HEK293 (cell line): ENCODE measurements at regions not wholly inside any gene's neighbourhood (a gene's known extent, or its start where the extent isn't known, plus 50 kb on each side); places are given as distances from the start of the nearest gene placed in this dataset.

Experiments
- CTCF ChIA-PET: fragments of 350-600 bp; formaldehyde crosslinking; extraction: SDS; loops from one replicate; lab custom pipeline; 2021; ENCODE audit warnings: antibody characterized with exemption; lab: Yijun Ruan, JAX
- POLR2A ChIA-PET: fragments of 300-600 bp; formaldehyde crosslinking; extraction: SDS; loops from one replicate; lab custom pipeline; 2020; ENCODE audit warnings: antibody characterized with exemption, inconsistent platforms; lab: Yijun Ruan, JAX
- H3K27ac ChIP-seq: fragments of 200-500 bp; sonication (Bioruptor generic); 2 replicates; pipeline ENCODE4 v1.5.1; 2014; ENCODE audit warnings: low read depth, low read length, control low read depth, inconsistent platforms; ENCODE audit errors: extremely low read depth
- H3K36me3 ChIP-seq, 2 experiments: fragments of 200-500 bp in 1 of 2; sonication (Bioruptor generic) in 1 of 2; 1 replicate in 1 of 2; 2 replicates in 1 of 2; pipeline ENCODE4 v1.5.1; 2014 to 2017; ENCODE audit warnings: inconsistent platforms in 2 of 2, low read length in 2 of 2; ENCODE audit not compliant: control insufficient read depth in 2 of 2, insufficient read depth in 1 of 2
- H3K4me1 ChIP-seq: fragments of 200-500 bp; sonication (Bioruptor generic); 2 replicates; pipeline ENCODE4 v1.5.1; 2014; ENCODE audit warnings: mild to moderate bottlenecking, low read length, inconsistent platforms; ENCODE audit not compliant: control insufficient read depth, insufficient read depth
- H3K4me3 ChIP-seq: 2 replicates; pipeline ENCODE4 v1.5.1; 2011; ENCODE audit warnings: low read depth, mild to moderate bottlenecking, control low read depth, low read length, moderate library complexity
- H3K9me3 ChIP-seq: fragments of 200-500 bp; sonication (Bioruptor generic); 2 replicates; pipeline ENCODE4 v1.5.1; 2014; ENCODE audit warnings: low read depth, low read length, inconsistent platforms; ENCODE audit not compliant: control insufficient read depth, insufficient read depth
- BCL11B ChIP-seq: fragments of 450-650 bp; formaldehyde crosslinking; IDR thresholded peaks from 2 replicates; pipeline ENCODE4 v1.5.1; 2016; ENCODE audit warnings: low read depth, missing biosample characterization, missing genetic modification characterization
- KLF7 ChIP-seq: fragments of 450-650 bp; formaldehyde crosslinking; IDR thresholded peaks from 2 replicates; pipeline ENCODE4 v1.5.1; 2016; ENCODE audit warnings: missing biosample characterization, missing genetic modification characterization, borderline replicate concordance
- PRDM2 ChIP-seq: fragments of 450-650 bp; formaldehyde crosslinking; IDR thresholded peaks from 2 replicates; pipeline ENCODE4 v1.5.1; 2016; ENCODE audit warnings: missing biosample characterization, missing genetic modification characterization, borderline replicate concordance
- RBAK ChIP-seq: fragments of 450-650 bp; formaldehyde crosslinking; IDR thresholded peaks from 2 replicates; pipeline ENCODE4 v1.5.1; 2016; ENCODE audit warnings: missing biosample characterization, missing genetic modification characterization
- TRIM28 ChIP-seq: IDR thresholded peaks from 2 replicates; pipeline ENCODE4 v1.6.1; 2011; ENCODE audit warnings: low read length, control low read depth, borderline replicate concordance
- ZBTB20 ChIP-seq: fragments of 450-650 bp; formaldehyde crosslinking; IDR thresholded peaks from 2 replicates; pipeline ENCODE4 v1.5.1; 2016; ENCODE audit warnings: missing biosample characterization, missing genetic modification characterization
- ZFP69B ChIP-seq: fragments of 450-650 bp; formaldehyde crosslinking; IDR thresholded peaks from 2 replicates; pipeline ENCODE4 v1.5.1; 2016; ENCODE audit warnings: missing biosample characterization, missing genetic modification characterization
- ZIC2 ChIP-seq: fragments of 450-650 bp; formaldehyde crosslinking; IDR thresholded peaks from 2 replicates; pipeline ENCODE4 v1.5.1; 2016; ENCODE audit warnings: missing biosample characterization, missing genetic modification characterization
- ZNF121 ChIP-seq: fragments of 450-650 bp; formaldehyde crosslinking; IDR thresholded peaks from 2 replicates; pipeline ENCODE4 v1.5.1; 2016; ENCODE audit warnings: missing biosample characterization, missing genetic modification characterization
- ZNF133 ChIP-seq: fragments of 450-650 bp; formaldehyde crosslinking; IDR thresholded peaks from 2 replicates; pipeline ENCODE4 v1.5.1; 2016; ENCODE audit warnings: missing biosample characterization, missing genetic modification characterization
- ZNF211 ChIP-seq: fragments of 450-650 bp; formaldehyde crosslinking; IDR thresholded peaks from 2 replicates; pipeline ENCODE4 v1.5.1; 2016; ENCODE audit warnings: low read depth, missing biosample characterization, missing genetic modification characterization
- ZNF292 ChIP-seq: fragments of 450-650 bp; formaldehyde crosslinking; IDR thresholded peaks from 2 replicates; pipeline ENCODE4 v1.5.1; 2016; ENCODE audit warnings: low read depth, missing biosample characterization, missing genetic modification characterization, borderline replicate concordance
- ZNF335 ChIP-seq: fragments of 450-650 bp; formaldehyde crosslinking; conservative IDR thresholded peaks from 2 replicates; pipeline ENCODE4 v1.5.1; 2016; ENCODE audit warnings: missing biosample characterization, missing genetic modification characterization
- ZNF366 ChIP-seq: fragments of 450-650 bp; formaldehyde crosslinking; conservative IDR thresholded peaks from 2 replicates; pipeline ENCODE4 v1.5.1; 2016; ENCODE audit warnings: missing biosample characterization, missing genetic modification characterization
- ZNF423 ChIP-seq: fragments of 450-650 bp; formaldehyde crosslinking; IDR thresholded peaks from 2 replicates; pipeline ENCODE4 v1.5.1; 2016; ENCODE audit warnings: missing biosample characterization, missing genetic modification characterization
- ZNF560 ChIP-seq: fragments of 450-650 bp; formaldehyde crosslinking; IDR thresholded peaks from 2 replicates; pipeline ENCODE4 v1.5.1; 2017; ENCODE audit warnings: missing biosample characterization, missing genetic modification characterization, borderline replicate concordance
- ZNF596 ChIP-seq: fragments of 450-650 bp; IDR thresholded peaks from 2 replicates; pipeline ENCODE4 v1.5.0; 2018; ENCODE audit warnings: missing biosample characterization, mild to moderate bottlenecking, missing genetic modification characterization, moderate library complexity
- ZNF621 ChIP-seq: fragments of 450-650 bp; formaldehyde crosslinking; IDR thresholded peaks from 2 replicates; pipeline ENCODE4 v1.5.1; 2017; ENCODE audit warnings: missing biosample characterization, missing genetic modification characterization
- ZNF623 ChIP-seq: fragments of 450-650 bp; formaldehyde crosslinking; IDR thresholded peaks from 2 replicates; pipeline ENCODE4 v1.5.1; 2016; ENCODE audit warnings: missing biosample characterization, missing genetic modification characterization
- ZNF626 ChIP-seq: fragments of 450-650 bp; sonication (Bioruptor Pico); formaldehyde crosslinking; IDR thresholded peaks from 2 replicates; pipeline ENCODE4 v1.5.1; 2018; ENCODE audit warnings: missing biosample characterization, missing genetic modification characterization, inconsistent platforms
- ZNF629 ChIP-seq: fragments of 450-650 bp; formaldehyde crosslinking; IDR thresholded peaks from 2 replicates; pipeline ENCODE4 v1.5.1; 2017; ENCODE audit warnings: missing biosample characterization, missing genetic modification characterization
- ZNF670 ChIP-seq: fragments of 450-650 bp; formaldehyde crosslinking; IDR thresholded peaks from 2 replicates; pipeline ENCODE4 v1.5.1; 2016; ENCODE audit warnings: missing biosample characterization, missing genetic modification characterization, low read depth
- ZNF776 ChIP-seq: fragments of 450-650 bp; formaldehyde crosslinking; IDR thresholded peaks from 2 replicates; pipeline ENCODE4 v1.5.0; 2017; ENCODE audit warnings: missing biosample characterization, missing genetic modification characterization, borderline replicate concordance
- ZNF837 ChIP-seq: fragments of 450-650 bp; formaldehyde crosslinking; IDR thresholded peaks from 2 replicates; pipeline ENCODE4 v1.5.1; 2016; ENCODE audit warnings: missing biosample characterization, missing genetic modification characterization
- ZNF843 ChIP-seq: fragments of 450-650 bp; formaldehyde crosslinking; IDR thresholded peaks from 2 replicates; pipeline ENCODE4 v1.5.1; 2016; ENCODE audit warnings: missing biosample characterization, missing genetic modification characterization

- no peak for TF ChIP-seq PRDM2 (tag by site-specific recombination)
- no peak for TF ChIP-seq TRIM28
- no peak for TF ChIP-seq RBAK (tag by site-specific recombination)
- no peak for TF ChIP-seq ZNF121 (tag by site-specific recombination)
- no peak for TF ChIP-seq ZFP69B (tag by site-specific recombination)
- no peak for TF ChIP-seq ZNF670 (tag by site-specific recombination)
- no peak for TF ChIP-seq ZNF843 (tag by site-specific recombination)
- no peak for TF ChIP-seq ZNF629
- no peak for TF ChIP-seq ZNF626 (tag by site-specific recombination)
- TF ChIP-seq ZNF560 (tag by site-specific recombination) = no peak
- TF ChIP-seq ZIC2 (tag by site-specific recombination) = no peak
- no peak for TF ChIP-seq ZNF211 (tag by site-specific recombination)
Observed at GRCh38 chr3:117010318-117010717, 300.7 kb downstream of the TUSC7 start (continued).

GRCh38 chr3:117011687-117012250 is 302.2 kb downstream of the TUSC7 start:
- POLR2A ChIA-PET = no interaction called here
- CTCF ChIA-PET = no interaction called here
- TF ChIP-seq ZNF776 (tag by site-specific recombination) = no peak
- TF ChIP-seq KLF7 (tag by site-specific recombination) = no peak
- no peak for TF ChIP-seq ZNF596 (tag by site-specific recombination)
- TF ChIP-seq ZNF292 (tag by site-specific recombination) = no peak
- no peak for TF ChIP-seq ZNF423 (tag by site-specific recombination)
- no peak for TF ChIP-seq BCL11B
- no peak for TF ChIP-seq ZNF626 (tag by site-specific recombination)
- TF ChIP-seq ZNF837 (tag by site-specific recombination) = no peak
- TF ChIP-seq ZBTB20 (tag by site-specific recombination) = no peak
- no peak for TF ChIP-seq ZNF843 (tag by site-specific recombination)
- TF ChIP-seq ZNF335 (tag by site-specific recombination) = no peak
- TF ChIP-seq ZNF366 = no peak
- TF ChIP-seq ZNF133 = no peak
- TF ChIP-seq ZNF623 (tag by site-specific recombination) = no peak
- no peak for TF ChIP-seq ZNF621
- TF ChIP-seq, all 188 proteins: peak for 0

More at GRCh38 chr3:117011687-117012250, 302.2 kb downstream of the TUSC7 start:
- H3K27ac ChIP-seq = no peak overlapping the region
- H3K4me3 ChIP-seq = no peak overlapping the region
- no peaks in the 10 kb centered on the region for H3K4me1 ChIP-seq
- no peaks in the 10 kb centered on the region for H3K36me3 ChIP-seq
- no peaks in the 10 kb centered on the region for H3K9me3 ChIP-seq
